Motor neuron (in vitro differentiated cells): ENCODE measurements at regions not wholly inside any gene's neighbourhood (a gene's known extent, or its start where the extent isn't known, plus 50 kb on each side); places are given as distances from the start of the nearest gene placed in this dataset.

Experiments
- ATAC-seq, 8 experiments: fragments of 200-7000 bp; cut with Tn5 transposase; replicated peaks in 6 of 8; 2 replicates each; pipeline ENCODE4 v1.8.0; 2021; ENCODE audit warnings: mild to moderate bottlenecking in 8 of 8, moderate library complexity in 8 of 8
- H3K27ac ChIP-seq, 2 donors: fragments of 250-450 bp; sonication (Bioruptor Pico); 2 replicates each; pipeline ENCODE4 v1.9.0; 2021; ENCODE audit warnings: antibody characterized with exemption in 2 of 2, mild to moderate bottlenecking in 2 of 2, moderate library complexity in 1 of 2
- H3K4me1 ChIP-seq, 2 donors: fragments of 250-450 bp; sonication (Bioruptor Pico); replicated peaks in 1 of 2; 2 replicates each; pipeline ENCODE4 v1.6.1; 2021; ENCODE audit warnings: antibody characterized with exemption in 2 of 2, mild to moderate bottlenecking in 2 of 2, moderate library complexity in 1 of 2
- H3K4me3 ChIP-seq, 5 donors: fragments of 250-450 bp; sonication (Bioruptor Pico); 2 replicates each; pipeline ENCODE4 v1.9.0; 2021; ENCODE audit warnings: antibody characterized with exemption in 5 of 5, mild to moderate bottlenecking in 5 of 5, moderate library complexity in 4 of 5
- WGBS, 10 experiments: fragments of 450-650 bp; shearing (Covaris generic); methylation state at CpG; one replicate each; pipeline ENCODE4 v1.0.0; 2022; 5-methylcytosine and 5-hydroxymethylcytosine counted together
- in situ Hi-C, 9 experiments: fragments of 400-800 bp; cut with MboI; loops; one replicate each; pipeline ENCODE4 v1.15.0; 2021; ENCODE audit warnings: low sequenced_read_pairs in 9 of 9, low pct_unique_long_range_greater_than_20kb in 2 of 9; ENCODE audit not compliant: unreplicated experiment in 9 of 9

- H3K27ac ChIP-seq: no peak overlapping the region
- 8 to 100% (median 53%) methylated on average over 2 to 4 of the region's 4 CpGs; no CpG with 5 or more reads in 3 of the 10 experiments for WGBS, 10 experiments
- H3K4me3 ChIP-seq: no peak overlapping the region
- H3K4me1 ChIP-seq: no peaks in the 10 kb centered on the region
- no peak for ATAC-seq
- in situ Hi-C loops: no loop called here
These were observed 446.7 kb downstream of the DMRTA1 start for GRCh38 chr9:22893196-22893843.

- no peaks in the 10 kb centered on the region for H3K4me1 ChIP-seq
- ATAC-seq: no peak
- in situ Hi-C loops: no loop called here
- H3K27ac ChIP-seq: no peak overlapping the region
- no peak overlapping the region for H3K4me3 ChIP-seq
- WGBS, 10 experiments: 0 to 94% (median 56%) methylated on average over 2 to 4 of the region's 4 CpGs
These were observed 452.0 kb downstream of the DMRTA1 start for GRCh38 chr9:22898591-22898990.

GRCh38 chr9:22911632-22912031, 465.0 kb downstream of the DMRTA1 start:
- H3K27ac ChIP-seq: no peak overlapping the region
- no peak overlapping the region for H3K4me3 ChIP-seq
- WGBS, 10 experiments: 0 to 83% (median 38%) methylated on average over 1 of the region's 1 CpG; no CpG with 5 or more reads in 2 of the 10 experiments
- H3K4me1 ChIP-seq: no peaks in the 10 kb centered on the region
- in situ Hi-C loops: no loop called here
- ATAC-seq: no peak

GRCh38 chr9:22913026-22913425, 466.4 kb downstream of the DMRTA1 start:
- in situ Hi-C loops: no loop called here
- no peak for ATAC-seq

GRCh38 chr9:22913518-22913917, 466.9 kb downstream of the DMRTA1 start:
- 13 to 100% (median 69%) methylated on average over 1 to 4 of the region's 4 CpGs for WGBS, 10 experiments
- Histone ChIP-seq H3K27ac (no peak overlapping the region), H3K4me1 (no peaks in the 10 kb centered on the region), H3K4me3 (no peak overlapping the region)
- in situ Hi-C loops: no loop called here
- ATAC-seq: no peak

More at GRCh38 chr9:22913026-22913425, 466.4 kb downstream of the DMRTA1 start:
- Histone ChIP-seq H3K4me1 (no peaks in the 10 kb centered on the region), H3K27ac (no peak overlapping the region), H3K4me3 (no peak overlapping the region)
- WGBS, 10 experiments: 40 to 100% (median 82%) methylated on average over 1 to 4 of the region's 4 CpGs; no CpG with 5 or more reads in 3 of the 10 experiments

GRCh38 chr9:22916148-22916547, 469.5 kb downstream of the DMRTA1 start:
- Histone ChIP-seq H3K4me3 (no peak overlapping the region), H3K27ac (no peak overlapping the region), H3K4me1 (no peaks in the 10 kb centered on the region)
- 0 to 79% (median 64%) methylated on average over 2 of the region's 2 CpGs; no CpG with 5 or more reads in 1 of the 10 experiments for WGBS, 10 experiments
- no peak for ATAC-seq
- in situ Hi-C loops: no loop called here

GRCh38 chr9:22919423-22919822, 472.8 kb downstream of the DMRTA1 start:
- H3K4me1 ChIP-seq: no peaks in the 10 kb centered on the region
- in situ Hi-C loops: no loop called here
- no peak overlapping the region for H3K4me3 ChIP-seq
- ATAC-seq: no peak
- 0 to 100% (median 50%) methylated on average over 1 of the region's 1 CpG; no CpG with 5 or more reads in 1 of the 10 experiments for WGBS, 10 experiments
- no peak overlapping the region for H3K27ac ChIP-seq

GRCh38 chr9:22921742-22922141, 475.1 kb downstream of the DMRTA1 start:
- WGBS, 10 experiments: 0 to 100% (median 63%) methylated on average over 1 to 3 of the region's 3 CpGs; no CpG with 5 or more reads in 2 of the 10 experiments
- Histone ChIP-seq H3K27ac (no peak overlapping the region), H3K4me3 (no peak overlapping the region), H3K4me1 (peaks cover 0 to 5% of the 10 kb centered on the region in 2 donors)
- in situ Hi-C loops: no loop called here
- peak in 2 of 8 experiments; percentile 36 to 44 for ATAC-seq

GRCh38 chr9:22922222-22922621, 475.6 kb downstream of the DMRTA1 start:
- Histone ChIP-seq H3K4me3 (no peak overlapping the region), H3K27ac (no peak overlapping the region), H3K4me1 (peaks cover 0 to 5% of the 10 kb centered on the region in 2 donors)
- 0 to 100% (median 82%) methylated on average over 1 to 4 of the region's 4 CpGs; no CpG with 5 or more reads in 1 of the 10 experiments for WGBS, 10 experiments
- in situ Hi-C loops: no loop called here
- ATAC-seq: no peak

GRCh38 chr9:22954550-22954949, 507.9 kb downstream of the DMRTA1 start:
- Histone ChIP-seq H3K4me1 (no peaks in the 10 kb centered on the region), H3K4me3 (no peak overlapping the region), H3K27ac (no peak overlapping the region)
- in situ Hi-C loops: loop anchor here in 1 of 9 experiments (25.0 kb wide), 1 partner anchor 92 kb away; no protein-coding TSS in a partner anchor
- WGBS, 10 experiments: 28 to 100% (median 95%) methylated on average over 1 to 3 of the region's 3 CpGs; no CpG with 5 or more reads in 1 of the 10 experiments
- ATAC-seq: no peak

- WGBS, 10 experiments: 0 to 100% (median 82%) methylated on average over 2 to 5 of the region's 5 CpGs; no CpG with 5 or more reads in 1 of the 10 experiments
- Histone ChIP-seq H3K27ac (no peak overlapping the region), H3K4me3 (no peak overlapping the region), H3K4me1 (no peaks in the 10 kb centered on the region)
- ATAC-seq: no peak
- in situ Hi-C loops: loop anchor here in 1 of 9 experiments (25.0 kb wide), 1 partner anchor 93 kb away; no protein-coding TSS in a partner anchor
These were observed 508.3 kb downstream of the DMRTA1 start for GRCh38 chr9:22954964-22955363.

GRCh38 chr9:22969350-22969979, 522.8 kb downstream of the DMRTA1 start:
- H3K4me1 ChIP-seq: peaks cover 0 to 14% of the 10 kb centered on the region in 2 donors
- in situ Hi-C loops: loop anchor here in 1 of 9 experiments (25.0 kb wide), 1 partner anchor 107 kb away; no protein-coding TSS in a partner anchor
- H3K4me3 ChIP-seq: no peak overlapping the region
- ATAC-seq: no peak
- H3K27ac ChIP-seq: no peak overlapping the region

- no peak overlapping the region for H3K27ac ChIP-seq
- H3K4me3 ChIP-seq: no peak overlapping the region
- no peak for ATAC-seq
- in situ Hi-C loops: loop anchor here in 1 of 9 experiments (25.0 kb wide), 1 partner anchor 108 kb away; no protein-coding TSS in a partner anchor
- 36 to 100% (median 70%) methylated on average over 1 to 7 of the region's 7 CpGs for WGBS, 10 experiments
- peaks cover 0 to 19% of the 10 kb centered on the region in 2 donors for H3K4me1 ChIP-seq
These were observed 523.9 kb downstream of the DMRTA1 start for GRCh38 chr9:22970434-22970975.
